ENCODE measurements at regions not wholly inside any gene's neighbourhood (a gene's known extent, or its start where the extent isn't known, plus 50 kb on each side); places are given as distances from the start of the nearest gene placed in this dataset.

DNA sequence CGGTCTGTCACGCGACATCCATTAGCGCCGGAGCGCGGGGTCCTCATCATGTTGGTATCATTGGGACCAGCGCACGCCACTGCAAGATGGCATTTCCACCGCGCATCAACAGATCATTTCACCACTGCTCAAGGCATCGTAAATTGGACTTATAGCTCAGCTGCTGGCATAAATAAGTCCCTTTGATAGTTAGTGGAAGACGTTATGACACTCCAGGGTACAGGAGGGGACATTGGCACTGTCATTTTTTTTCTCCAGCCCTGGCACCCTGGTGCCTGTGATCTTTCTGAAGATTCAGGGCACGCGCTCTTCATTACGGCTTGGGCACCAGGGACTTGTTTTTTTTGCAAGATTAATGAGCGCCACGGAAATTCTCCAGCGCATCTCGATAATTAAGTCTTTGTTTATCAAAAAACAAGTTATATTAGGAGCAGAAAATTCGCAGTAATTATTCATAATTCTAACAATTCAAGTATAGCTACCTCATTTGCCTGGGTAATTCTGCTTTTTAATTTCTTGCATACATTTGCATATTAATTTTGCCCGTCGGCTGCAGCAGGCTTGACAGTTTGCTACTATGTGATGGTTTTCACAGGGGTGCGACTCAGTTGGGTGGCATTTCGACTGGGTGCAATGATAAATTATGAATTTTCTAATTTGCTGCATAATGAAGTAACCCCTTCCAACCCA, 167.7 kb downstream of the VRK1 start:
- Histone ChIP-seq H3K27ac (no peak overlapping the region), H3K36me3 (no peaks in the 10 kb centered on the region), H3K27me3 (no peaks in the 10 kb centered on the region), H3K4me3 (no peak overlapping the region), H3K9me3 (peaks cover 0 to 51% (median 2%) of the 10 kb centered on the region in 4 donors), H3K4me1 (peaks cover 0 to 5% (median 0%) of the 10 kb centered on the region in 4 donors)
- WGBS, 2 donors, result 93 to 94% methylated on average over 25 of the region's 25 CpGs
- TF ChIP-seq, protein P1, sequence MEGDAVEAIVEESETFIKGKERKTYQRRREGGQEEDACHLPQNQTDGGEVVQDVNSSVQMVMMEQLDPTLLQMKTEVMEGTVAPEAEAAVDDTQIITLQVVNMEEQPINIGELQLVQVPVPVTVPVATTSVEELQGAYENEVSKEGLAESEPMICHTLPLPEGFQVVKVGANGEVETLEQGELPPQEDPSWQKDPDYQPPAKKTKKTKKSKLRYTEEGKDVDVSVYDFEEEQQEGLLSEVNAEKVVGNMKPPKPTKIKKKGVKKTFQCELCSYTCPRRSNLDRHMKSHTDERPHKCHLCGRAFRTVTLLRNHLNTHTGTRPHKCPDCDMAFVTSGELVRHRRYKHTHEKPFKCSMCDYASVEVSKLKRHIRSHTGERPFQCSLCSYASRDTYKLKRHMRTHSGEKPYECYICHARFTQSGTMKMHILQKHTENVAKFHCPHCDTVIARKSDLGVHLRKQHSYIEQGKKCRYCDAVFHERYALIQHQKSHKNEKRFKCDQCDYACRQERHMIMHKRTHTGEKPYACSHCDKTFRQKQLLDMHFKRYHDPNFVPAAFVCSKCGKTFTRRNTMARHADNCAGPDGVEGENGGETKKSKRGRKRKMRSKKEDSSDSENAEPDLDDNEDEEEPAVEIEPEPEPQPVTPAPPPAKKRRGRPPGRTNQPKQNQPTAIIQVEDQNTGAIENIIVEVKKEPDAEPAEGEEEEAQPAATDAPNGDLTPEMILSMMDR (IDR thresholded peaks at IDR 0.05), result no peak
- TF ChIP-seq POLR2A (IDR thresholded peaks at IDR 0.05) (no peak), EP300 (IDR thresholded peaks at IDR 0.05) (no peak)
- DNase-seq (ENCODE audit: low spot score in 2 of 2), result no peak

- Histone ChIP-seq H3K27ac (no peak overlapping the region), H3K27me3 (no peaks in the 10 kb centered on the region), H3K36me3 (no peaks in the 10 kb centered on the region), H3K9me3 (peaks cover 0 to 45% (median 0%) of the 10 kb centered on the region in 4 donors), H3K4me1 (peaks cover 0 to 5% (median 0%) of the 10 kb centered on the region in 4 donors), H3K4me3 (no peak overlapping the region)
- DNase-seq (ENCODE audit: low spot score in 2 of 2), result no peak
- TF ChIP-seq POLR2A (IDR thresholded peaks at IDR 0.05) (no peak), EP300 (IDR thresholded peaks at IDR 0.05) (no peak)
- TF ChIP-seq, protein P1 (IDR thresholded peaks at IDR 0.05), result no peak
- WGBS, 2 donors, result 79 to 81% methylated on average over 11 of the region's 11 CpGs
Measured at GRCh38 chr14:96965885-96966595, 168.9 kb downstream of the VRK1 start.

- Histone ChIP-seq H3K9me3 (peaks cover 0 to 53% (median 2%) of the 10 kb centered on the region in 4 donors), H3K27me3 (no peaks in the 10 kb centered on the region), H3K36me3 (no peaks in the 10 kb centered on the region), H3K4me3 (no peak overlapping the region), H3K27ac (no peak overlapping the region), H3K4me1 (no peaks in the 10 kb centered on the region)
- TF ChIP-seq, protein P1 (IDR thresholded peaks at IDR 0.05), result no peak
- TF ChIP-seq EP300 (IDR thresholded peaks at IDR 0.05), result no peak
- no peak for TF ChIP-seq POLR2A (IDR thresholded peaks at IDR 0.05)
- WGBS, 2 donors, result 87 to 93% methylated on average over 1 of the region's 1 CpG
- DNase-seq (ENCODE audit: low spot score in 2 of 2), result no peak
Measured at GRCh38 chr14:96975116-96975515, 177.9 kb downstream of the VRK1 start.

DNA sequence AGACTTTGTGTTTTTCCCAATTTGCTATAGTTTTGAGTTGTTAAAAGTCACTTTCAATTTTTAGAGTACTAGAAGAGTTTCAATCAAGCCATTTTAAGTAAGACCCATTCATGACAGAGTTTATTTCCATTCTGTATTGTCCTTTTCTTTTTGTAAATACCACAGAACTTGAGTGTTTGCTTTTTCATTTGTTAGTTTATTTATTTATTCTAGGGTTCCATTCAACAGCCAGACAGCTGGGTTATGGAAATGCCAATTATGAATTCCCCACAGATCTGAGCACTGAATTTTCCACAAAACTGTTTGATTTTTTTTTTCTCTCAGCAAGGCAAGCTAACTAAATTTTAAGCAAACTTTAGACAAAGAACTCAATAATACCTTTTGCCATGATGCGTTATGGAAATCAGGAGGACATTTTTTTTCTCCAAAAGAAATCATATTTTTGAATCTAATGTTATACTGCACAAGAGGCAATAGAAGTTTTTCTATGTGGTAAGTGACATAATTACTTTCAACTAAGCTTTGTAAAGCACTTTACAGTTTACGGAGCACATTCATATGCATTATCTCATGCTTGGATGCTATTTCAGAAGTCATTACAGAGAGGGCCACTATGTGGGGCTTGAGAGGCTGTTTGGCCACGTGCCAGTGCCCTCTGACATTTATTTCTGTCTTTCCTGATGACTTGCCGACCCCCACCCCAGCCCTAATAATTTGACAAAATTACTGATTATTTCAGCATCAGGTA, 181.5 kb downstream of the VRK1 start:
- no peaks in the 10 kb centered on the region for H3K27me3 ChIP-seq
- no peak for DNase-seq (ENCODE audit: low spot score in 2 of 2)
- H3K27ac ChIP-seq, result no peak overlapping the region
- H3K9me3 ChIP-seq, result peaks cover 0 to 39% (median 2%) of the 10 kb centered on the region in 4 donors
- 23 to 26% methylated on average over 4 of the region's 4 CpGs for WGBS, 2 donors
- no peaks in the 10 kb centered on the region for H3K4me1 ChIP-seq
- H3K36me3 ChIP-seq, result no peaks in the 10 kb centered on the region
- TF ChIP-seq EP300 (IDR thresholded peaks at IDR 0.05), result no peak
- TF ChIP-seq POLR2A (IDR thresholded peaks at IDR 0.05), result no peak
- TF ChIP-seq, protein P1 (IDR thresholded peaks at IDR 0.05), result no peak
- no peak overlapping the region for H3K4me3 ChIP-seq
